Islet precursor cell (in vitro differentiated cells): ENCODE measurements at regions not wholly inside any gene's neighbourhood (a gene's known extent, or its start where the extent isn't known, plus 50 kb on each side); places are given as distances from the start of the nearest gene placed in this dataset.

Experiments used
- DNase-seq: peaks from one replicate; pipeline ENCODE4 v3.0.0-alpha.2; 2018

GRCh38 chr17:17419166-17419565 lies 57.6 kb upstream of the MED9 start:
- no peak for DNase-seq

- no peak for DNase-seq
Measured at GRCh38 chr17:17419631-17420030, 57.2 kb upstream of the MED9 start.

- no peak for DNase-seq
Measured at GRCh38 chr17:17420082-17420481, 56.7 kb upstream of the MED9 start.

GRCh38 chr17:17420561-17421269 lies 56.1 kb upstream of the MED9 start:
- no peak for DNase-seq

- DNase-seq: no peak
Measured at GRCh38 chr17:17421346-17422216, 55.2 kb upstream of the MED9 start.

GRCh38 chr17:17422217-17422610 lies 54.6 kb upstream of the MED9 start:
- no peak for DNase-seq

- no peak for DNase-seq
Measured at GRCh38 chr17:17422641-17423040, 54.2 kb upstream of the MED9 start.

GRCh38 chr17:17423656-17424055 lies 53.1 kb upstream of the MED9 start:
- no peak for DNase-seq

- DNase-seq: no peak
Measured at GRCh38 chr17:17424552-17424951, 52.2 kb upstream of the MED9 start.

GRCh38 chr17:17425005-17425404 lies 51.8 kb upstream of the MED9 start:
- DNase-seq: no peak

GRCh38 chr17:17425591-17425990 lies 51.2 kb upstream of the MED9 start:
- DNase-seq: no peak

- no peak for DNase-seq
Measured at GRCh38 chr17:17426184-17426583, 50.6 kb upstream of the MED9 start.
